NOMO-1 treated with DMSO at 0.1 percent for 48 hours (cell line): ENCODE measurements at regions not wholly inside any gene's neighbourhood (a gene's known extent, or its start where the extent isn't known, plus 50 kb on each side); places are given as distances from the start of the nearest gene placed in this dataset.
A peak's percentile ranks its signal among the peaks of the same experiment; 100 is the strongest.

Experiments used
- DNase-seq: peaks from one replicate; lab custom pipeline; 2025; ENCODE audit not compliant: unreplicated experiment; lab: John Stamatoyannopoulos, UW

GRCh38 chr21:28378026-28378425 lies 614.7 kb downstream of the LTN1 start:
- no peak for DNase-seq

- DNase-seq = no peak
These were observed 616.8 kb downstream of the LTN1 start for GRCh38 chr21:28375708-28376385.

GRCh38 chr21:28374881-28375280 lies 617.8 kb downstream of the LTN1 start:
- no peak for DNase-seq

GRCh38 chr21:28371713-28372112 lies 621.0 kb downstream of the LTN1 start:
- no peak for DNase-seq

- DNase-seq = no peak
These were observed 633.4 kb downstream of the LTN1 start for GRCh38 chr21:28359300-28359699.

- no peak for DNase-seq
These were observed 634.0 kb downstream of the LTN1 start for GRCh38 chr21:28358702-28359101.

- no peak for DNase-seq
These were observed 634.5 kb downstream of the LTN1 start for GRCh38 chr21:28358170-28358569.

- DNase-seq = no peak
These were observed 634.9 kb downstream of the LTN1 start for GRCh38 chr21:28357743-28358142.

GRCh38 chr21:28356422-28356821 lies 636.3 kb downstream of the LTN1 start:
- DNase-seq = no peak

GRCh38 chr21:28345934-28346333 lies 646.7 kb downstream of the LTN1 start:
- peak; percentile 25 for DNase-seq

- DNase-seq = no peak
These were observed 647.7 kb downstream of the LTN1 start for GRCh38 chr21:28344985-28345384.

- DNase-seq = no peak
These were observed 650.4 kb downstream of the LTN1 start for GRCh38 chr21:28342212-28342810.

GRCh38 chr21:28339403-28339802 lies 653.3 kb downstream of the LTN1 start:
- no peak for DNase-seq

- no peak for DNase-seq
These were observed 653.9 kb downstream of the LTN1 start for GRCh38 chr21:28338701-28339305.

- no peak for DNase-seq
These were observed 655.4 kb downstream of the LTN1 start for GRCh38 chr21:28337315-28337714.

GRCh38 chr21:28336314-28336713 lies 656.4 kb downstream of the LTN1 start:
- DNase-seq = peak; percentile 49

- no peak for DNase-seq
These were observed 658.3 kb downstream of the LTN1 start for GRCh38 chr21:28334407-28334806.

- DNase-seq = no peak
These were observed 659.0 kb downstream of the LTN1 start for GRCh38 chr21:28333578-28334075.

- no peak for DNase-seq
These were observed 659.9 kb downstream of the LTN1 start for GRCh38 chr21:28332796-28333195.

- no peak for DNase-seq
These were observed 667.1 kb downstream of the LTN1 start for GRCh38 chr21:28325618-28326017.

- no peak for DNase-seq
These were observed 668.0 kb downstream of the LTN1 start for GRCh38 chr21:28324690-28325089.

GRCh38 chr21:28317177-28317950 lies 675.3 kb downstream of the LTN1 start:
- DNase-seq = no peak
